ENCODE measurements at regions not wholly inside any gene's neighbourhood (a gene's known extent, or its start where the extent isn't known, plus 50 kb on each side); places are given as distances from the start of the nearest gene placed in this dataset.

DNA sequence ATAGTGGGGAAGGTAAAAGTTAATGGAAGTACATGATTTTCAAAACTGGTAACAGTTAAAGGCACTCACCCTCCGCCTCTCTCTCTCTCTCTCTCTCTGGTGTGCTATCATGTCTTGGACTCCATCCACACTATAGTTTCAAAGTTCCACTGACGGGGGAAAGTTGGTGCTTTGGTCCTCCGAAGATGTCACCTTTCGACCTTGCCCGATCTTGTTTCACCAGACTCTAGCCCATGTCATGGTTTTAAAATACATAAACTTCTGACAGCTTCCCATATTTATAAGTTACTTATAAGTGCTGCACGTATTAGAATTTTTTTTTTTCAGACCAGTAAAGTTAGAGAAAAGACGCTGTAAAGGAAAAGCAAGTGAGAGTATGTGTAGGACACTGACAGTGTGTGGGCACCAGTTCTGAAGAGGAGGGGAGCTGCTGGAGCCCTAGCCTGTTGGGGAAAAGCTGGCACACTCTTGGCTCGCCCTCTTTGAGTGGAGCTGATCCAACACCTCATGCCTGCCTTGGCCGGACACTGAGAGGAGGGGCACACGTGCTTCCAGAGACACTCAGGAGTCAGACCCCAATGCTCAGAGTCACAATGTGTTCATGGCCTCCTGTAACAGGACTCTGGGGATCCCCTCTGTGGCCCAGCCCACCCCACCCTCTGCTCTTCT, 200.5 kb upstream of the TPM1 start:
- TF ChIP-seq, protein P1, sequence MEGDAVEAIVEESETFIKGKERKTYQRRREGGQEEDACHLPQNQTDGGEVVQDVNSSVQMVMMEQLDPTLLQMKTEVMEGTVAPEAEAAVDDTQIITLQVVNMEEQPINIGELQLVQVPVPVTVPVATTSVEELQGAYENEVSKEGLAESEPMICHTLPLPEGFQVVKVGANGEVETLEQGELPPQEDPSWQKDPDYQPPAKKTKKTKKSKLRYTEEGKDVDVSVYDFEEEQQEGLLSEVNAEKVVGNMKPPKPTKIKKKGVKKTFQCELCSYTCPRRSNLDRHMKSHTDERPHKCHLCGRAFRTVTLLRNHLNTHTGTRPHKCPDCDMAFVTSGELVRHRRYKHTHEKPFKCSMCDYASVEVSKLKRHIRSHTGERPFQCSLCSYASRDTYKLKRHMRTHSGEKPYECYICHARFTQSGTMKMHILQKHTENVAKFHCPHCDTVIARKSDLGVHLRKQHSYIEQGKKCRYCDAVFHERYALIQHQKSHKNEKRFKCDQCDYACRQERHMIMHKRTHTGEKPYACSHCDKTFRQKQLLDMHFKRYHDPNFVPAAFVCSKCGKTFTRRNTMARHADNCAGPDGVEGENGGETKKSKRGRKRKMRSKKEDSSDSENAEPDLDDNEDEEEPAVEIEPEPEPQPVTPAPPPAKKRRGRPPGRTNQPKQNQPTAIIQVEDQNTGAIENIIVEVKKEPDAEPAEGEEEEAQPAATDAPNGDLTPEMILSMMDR (IDR thresholded peaks at IDR 0.05) = no peak
- TF ChIP-seq EZH2 (IDR thresholded peaks at IDR 0.05; ENCODE audit: borderline replicate concordance, insufficient read depth, low read depth, low read length, poor library complexity, severe bottlenecking) = no peak
- Histone ChIP-seq H3K9me3 (ENCODE audit: control extremely low read depth in 1 of 3, control insufficient read depth in 2 of 3, insufficient read depth in 1 of 3, low read length in 2 of 3) (no peaks in the 10 kb centered on the region), H3K36me3 (replicated peaks in 1 of 2; ENCODE audit: control extremely low read depth in 1 of 2, control insufficient read depth in 1 of 2, extremely low read depth in 1 of 2, insufficient read depth in 2 of 2, low read length in 1 of 2) (no peaks in the 10 kb centered on the region), H3K27ac (ENCODE audit: low read length in 2 of 2) (no peak overlapping the region), H3K27me3 (replicated peaks in 1 of 4; ENCODE audit: control extremely low read depth in 1 of 4, control insufficient read depth in 3 of 4, insufficient read depth in 4 of 4, low read length in 3 of 4) (no peaks in the 10 kb centered on the region), H3K4me1 (ENCODE audit: control insufficient read depth in 2 of 2, insufficient read depth in 2 of 2, low read length in 2 of 2) (no peaks in the 10 kb centered on the region), H3K79me2 (ENCODE audit: control insufficient read depth, insufficient read depth, low read length) (no peaks in the 10 kb centered on the region), H2AFZ (ENCODE audit: insufficient read depth, low read depth, low read length, poor library complexity, severe bottlenecking) (no peak overlapping the region), H3K4me3 (ENCODE audit: control extremely low read depth in 1 of 5, extremely low read depth in 1 of 5, insufficient read depth in 1 of 5, low read depth in 2 of 5, low read length in 4 of 5) (no peak overlapping the region), H3K4me2 (replicated peaks; ENCODE audit: low read depth, low read length, poor library complexity, severe bottlenecking) (no peak overlapping the region), H4K20me1 (ENCODE audit: control insufficient read depth, insufficient read depth, low read length, poor library complexity, severe bottlenecking) (no peaks in the 10 kb centered on the region), H3K9ac (ENCODE audit: low read length) (no peak overlapping the region)
- 88% methylated on average over 7 of the region's 10 CpGs for WGBS (ENCODE audit: insufficient coverage)
- Mint-ChIP-seq H3K27ac (no peak overlapping the region), H3K27me3 (peaks cover 8% of the 10 kb centered on the region), H3K9me3 (ENCODE audit: insufficient read depth) (no peaks in the 10 kb centered on the region), H3K4me1 (no peaks in the 10 kb centered on the region), H3K4me3 (no peak overlapping the region)
- DNase-seq (no peak), ATAC-seq (ENCODE audit: low read depth) (no peak)
- POLR2A ChIA-PET = no interaction called here
- intact Hi-C loops (cut with micrococcal nuclease) = no loop called here
- CTCF ChIA-PET = no interaction called here

DNA sequence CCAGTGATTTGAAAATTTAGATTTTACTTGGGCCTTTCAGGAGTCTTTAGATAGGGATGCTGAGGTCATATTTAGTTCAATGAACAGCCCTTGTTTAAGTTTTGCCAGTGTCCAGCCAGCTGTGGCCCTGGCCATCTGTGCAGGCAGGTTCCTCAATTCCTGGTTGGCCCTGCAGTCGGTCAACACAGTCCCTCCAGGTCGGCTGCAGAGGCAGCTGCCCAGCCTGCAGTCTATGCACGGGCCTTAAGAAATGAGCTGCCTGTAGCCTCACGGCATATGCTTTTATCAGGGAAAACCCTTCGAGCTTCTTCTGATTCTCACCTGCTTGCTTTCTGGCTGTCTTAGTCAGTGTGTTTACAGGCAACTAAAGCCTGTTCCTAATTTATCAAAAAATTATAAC, 199.2 kb upstream of the TPM1 start:
- no peaks in the 10 kb centered on the region for H3K4me1 Mint-ChIP-seq
- POLR2A ChIA-PET = no interaction called here
- H3K27me3 Mint-ChIP-seq = peaks cover 8% of the 10 kb centered on the region

More for the DNA sequence above, 199.2 kb upstream of the TPM1 start:
- WGBS (ENCODE audit: insufficient coverage) = 78% methylated on average over 5 of the region's 5 CpGs
- no peaks in the 10 kb centered on the region for H3K9me3 ChIP-seq (ENCODE audit: control extremely low read depth in 1 of 3, control insufficient read depth in 2 of 3, insufficient read depth in 1 of 3, low read length in 2 of 3)
- Mint-ChIP-seq H3K27ac (no peak overlapping the region), H3K9me3 (ENCODE audit: insufficient read depth) (no peaks in the 10 kb centered on the region), H3K4me3 (no peak overlapping the region)
- intact Hi-C loops (cut with micrococcal nuclease) = no loop called here
- no peak overlapping the region for H3K4me2 ChIP-seq (replicated peaks; ENCODE audit: low read depth, low read length, poor library complexity, severe bottlenecking)
- no peaks in the 10 kb centered on the region for H3K36me3 ChIP-seq (replicated peaks in 1 of 2; ENCODE audit: control extremely low read depth in 1 of 2, control insufficient read depth in 1 of 2, extremely low read depth in 1 of 2, insufficient read depth in 2 of 2, low read length in 1 of 2)
- no peaks in the 10 kb centered on the region for H3K79me2 ChIP-seq (ENCODE audit: control insufficient read depth, insufficient read depth, low read length)
- H2AFZ ChIP-seq (ENCODE audit: insufficient read depth, low read depth, low read length, poor library complexity, severe bottlenecking) = no peak overlapping the region
- H3K4me3 ChIP-seq (ENCODE audit: control extremely low read depth in 1 of 5, extremely low read depth in 1 of 5, insufficient read depth in 1 of 5, low read depth in 2 of 5, low read length in 4 of 5) = no peak overlapping the region
- DNase-seq = no peak
- TF ChIP-seq, protein P1 (IDR thresholded peaks at IDR 0.05) = no peak
- no peak for TF ChIP-seq EZH2 (IDR thresholded peaks at IDR 0.05; ENCODE audit: borderline replicate concordance, insufficient read depth, low read depth, low read length, poor library complexity, severe bottlenecking)
- peaks cover 0 to 4% (median 0%) of the 10 kb centered on the region in 4 experiments for H3K27me3 ChIP-seq (replicated peaks in 1 of 4; ENCODE audit: control extremely low read depth in 1 of 4, control insufficient read depth in 3 of 4, insufficient read depth in 4 of 4, low read length in 3 of 4)
- no peak overlapping the region for H3K27ac ChIP-seq (ENCODE audit: low read length in 2 of 2)
- CTCF ChIA-PET = no interaction called here
- no peaks in the 10 kb centered on the region for H3K4me1 ChIP-seq (ENCODE audit: control insufficient read depth in 2 of 2, insufficient read depth in 2 of 2, low read length in 2 of 2)
- H4K20me1 ChIP-seq (ENCODE audit: control insufficient read depth, insufficient read depth, low read length, poor library complexity, severe bottlenecking) = no peaks in the 10 kb centered on the region
- H3K9ac ChIP-seq (ENCODE audit: low read length) = no peak overlapping the region
- ATAC-seq (ENCODE audit: low read depth) = no peak

All from B cell (primary cell).